ENCODE measurements at regions not wholly inside any gene's neighbourhood (a gene's known extent, or its start where the extent isn't known, plus 50 kb on each side); places are given as distances from the start of the nearest gene placed in this dataset.
"Not testable (repeated sequence)": the region's sequence is repeated elsewhere in the genome, so short reads cannot be mapped to it uniquely, and the experiment has no call there.

- H4K20me1 ChIP-seq (ENCODE audit: insufficient read depth, low read length); H3K27me3 ChIP-seq (ENCODE audit: insufficient read depth, low read length, poor library complexity); H3K4me1 ChIP-seq (ENCODE audit: insufficient read depth, low read length); H3K79me2 ChIP-seq (ENCODE audit: insufficient read depth, low read length); DNase-seq; H3K9ac ChIP-seq (ENCODE audit: low read depth, low read length); H3K27ac ChIP-seq (ENCODE audit: low read length); H3K4me2 ChIP-seq (ENCODE audit: insufficient read depth, low read length); H3K36me3 ChIP-seq (ENCODE audit: insufficient read depth, low read length); H3K9me3 ChIP-seq (ENCODE audit: insufficient read depth, low read length, severe bottlenecking); H3K4me3 ChIP-seq (ENCODE audit: low read depth in 1 of 2, low read length in 2 of 2); H2AFZ ChIP-seq (ENCODE audit: low read depth, low read length): not testable (repeated sequence)
- ATAC-seq (ENCODE audit: insufficient read depth, low read depth), result peak; percentile 36; the same call in 1 of the 3 replicates
Measured at GRCh38 chr1:143905214-143906179, 66.3 kb downstream of the FAM72C start.

DNA sequence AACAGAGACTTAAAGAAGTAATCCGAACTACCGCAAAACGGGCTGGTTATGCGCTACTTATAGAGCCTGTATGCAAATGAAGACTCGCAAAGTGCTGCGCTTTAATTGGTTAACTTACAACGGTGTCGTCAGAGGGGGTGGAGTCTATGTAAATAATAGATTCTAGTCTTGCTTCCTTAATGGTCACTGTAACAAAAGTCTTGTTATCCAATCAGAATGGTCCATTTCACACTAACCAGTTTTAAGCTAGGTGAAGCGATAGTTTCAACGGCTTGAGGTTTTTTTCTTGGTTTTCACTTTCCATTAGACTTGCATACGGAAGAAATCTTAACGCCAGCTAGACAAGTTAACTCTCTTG is 67.2 kb downstream of the FAM72C start:
- H3K27ac ChIP-seq (ENCODE audit: low read length), result not testable (repeated sequence)

DNA sequence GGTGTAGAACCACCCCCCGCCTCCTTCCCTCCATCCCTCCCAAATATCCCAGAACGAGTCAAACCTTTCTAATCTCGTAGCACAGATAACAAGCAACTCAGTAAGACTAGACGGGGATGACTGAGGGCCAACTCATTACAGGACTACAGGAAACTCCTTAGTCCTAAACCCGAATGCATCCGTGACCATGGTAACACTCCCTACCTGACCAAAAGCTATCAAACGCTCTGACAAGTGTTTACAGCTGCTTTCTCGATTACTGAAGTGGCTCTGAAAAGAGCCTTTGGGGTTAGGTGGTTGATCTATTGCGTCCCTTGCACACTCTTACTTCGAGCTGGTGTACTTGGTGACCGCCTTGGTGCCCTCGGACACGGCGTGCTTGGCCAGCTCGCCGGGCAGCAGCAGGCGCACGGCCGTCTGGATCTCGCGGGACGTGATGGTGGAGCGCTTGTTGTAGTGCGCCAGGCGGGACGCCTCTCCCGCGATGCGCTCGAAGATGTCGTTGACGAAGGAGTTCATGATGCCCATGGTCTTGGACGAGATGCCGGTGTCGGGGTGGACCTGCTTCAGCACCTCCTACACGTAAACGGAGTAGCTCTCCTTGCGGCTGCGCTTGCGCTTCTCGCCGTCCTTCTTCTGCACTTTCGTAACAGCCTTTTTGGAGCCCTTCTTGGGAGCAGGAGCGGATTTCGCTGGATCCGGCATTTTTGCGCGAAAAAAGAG is 67.7 kb downstream of the FAM72C start:
- H3K36me3 ChIP-seq (ENCODE audit: insufficient read depth, low read length); H3K9me3 ChIP-seq (ENCODE audit: insufficient read depth, low read length, severe bottlenecking); H3K79me2 ChIP-seq (ENCODE audit: insufficient read depth, low read length); H3K9ac ChIP-seq (ENCODE audit: low read depth, low read length); H2AFZ ChIP-seq (ENCODE audit: low read depth, low read length); H3K27ac ChIP-seq (ENCODE audit: low read length); H3K4me2 ChIP-seq (ENCODE audit: insufficient read depth, low read length); H3K4me1 ChIP-seq (ENCODE audit: insufficient read depth, low read length); H4K20me1 ChIP-seq (ENCODE audit: insufficient read depth, low read length); H3K27me3 ChIP-seq (ENCODE audit: insufficient read depth, low read length, poor library complexity); H3K4me3 ChIP-seq (ENCODE audit: low read depth in 1 of 2, low read length in 2 of 2); DNase-seq: not testable (repeated sequence)
- ATAC-seq (ENCODE audit: insufficient read depth, low read depth), result peak; percentile 68

More for the DNA sequence above, 67.2 kb downstream of the FAM72C start:
- not testable (repeated sequence) for H4K20me1 ChIP-seq (ENCODE audit: insufficient read depth, low read length); H3K9ac ChIP-seq (ENCODE audit: low read depth, low read length); H3K4me1 ChIP-seq (ENCODE audit: insufficient read depth, low read length); H3K79me2 ChIP-seq (ENCODE audit: insufficient read depth, low read length); H3K9me3 ChIP-seq (ENCODE audit: insufficient read depth, low read length, severe bottlenecking); H3K36me3 ChIP-seq (ENCODE audit: insufficient read depth, low read length); H3K4me2 ChIP-seq (ENCODE audit: insufficient read depth, low read length); DNase-seq; H3K4me3 ChIP-seq (ENCODE audit: low read depth in 1 of 2, low read length in 2 of 2); H3K27me3 ChIP-seq (ENCODE audit: insufficient read depth, low read length, poor library complexity); H2AFZ ChIP-seq (ENCODE audit: low read depth, low read length)
- peak; percentile 62 for ATAC-seq (ENCODE audit: insufficient read depth, low read depth)

- not testable (repeated sequence) for H3K27me3 ChIP-seq (ENCODE audit: insufficient read depth, low read length, poor library complexity); ATAC-seq (ENCODE audit: insufficient read depth, low read depth); H2AFZ ChIP-seq (ENCODE audit: low read depth, low read length); H3K27ac ChIP-seq (ENCODE audit: low read length); H3K79me2 ChIP-seq (ENCODE audit: insufficient read depth, low read length); H4K20me1 ChIP-seq (ENCODE audit: insufficient read depth, low read length); H3K36me3 ChIP-seq (ENCODE audit: insufficient read depth, low read length); H3K9me3 ChIP-seq (ENCODE audit: insufficient read depth, low read length, severe bottlenecking); H3K9ac ChIP-seq (ENCODE audit: low read depth, low read length); H3K4me1 ChIP-seq (ENCODE audit: insufficient read depth, low read length); H3K4me2 ChIP-seq (ENCODE audit: insufficient read depth, low read length); DNase-seq; H3K4me3 ChIP-seq (ENCODE audit: low read depth in 1 of 2, low read length in 2 of 2)
Measured at GRCh38 chr1:143896377-143896776, 75.4 kb downstream of the FAM72C start.

DNA sequence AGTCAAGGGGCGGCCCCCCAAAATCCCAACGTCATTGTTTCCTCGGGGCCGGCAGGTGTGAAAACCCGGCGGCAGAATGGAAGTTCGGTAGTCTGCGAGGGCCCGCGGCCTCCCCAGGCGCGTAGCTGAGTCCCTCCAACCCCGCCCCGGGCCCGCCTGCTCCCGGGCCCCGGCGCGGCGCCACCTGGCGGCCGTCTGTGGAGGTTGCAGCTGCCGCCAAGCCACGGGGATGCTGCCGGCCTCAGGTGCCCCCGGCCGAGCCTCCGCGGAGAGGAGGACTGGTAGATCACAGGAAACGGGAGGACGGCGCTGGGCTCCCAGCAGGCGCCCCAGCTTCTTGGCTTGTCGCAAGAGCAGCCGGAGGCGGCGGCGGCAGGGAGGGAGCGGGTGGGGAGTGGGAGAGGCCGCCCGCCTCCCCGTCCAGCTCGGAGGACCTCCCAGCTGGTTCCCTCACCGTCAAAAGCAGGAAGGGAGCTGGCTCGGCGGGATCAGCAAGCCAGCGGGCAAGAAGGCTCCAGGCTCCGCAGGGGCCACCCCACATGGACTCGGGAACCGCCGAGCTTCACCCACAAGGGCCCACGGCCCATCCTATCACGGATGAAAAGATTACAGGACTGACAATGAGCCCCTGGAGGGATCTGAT is 86.7 kb downstream of the FAM72C start:
- H2AFZ ChIP-seq (ENCODE audit: low read depth, low read length); H3K36me3 ChIP-seq (ENCODE audit: insufficient read depth, low read length); H3K79me2 ChIP-seq (ENCODE audit: insufficient read depth, low read length); H3K4me1 ChIP-seq (ENCODE audit: insufficient read depth, low read length); H3K27me3 ChIP-seq (ENCODE audit: insufficient read depth, low read length, poor library complexity); H3K9me3 ChIP-seq (ENCODE audit: insufficient read depth, low read length, severe bottlenecking); H3K9ac ChIP-seq (ENCODE audit: low read depth, low read length); H3K27ac ChIP-seq (ENCODE audit: low read length); H4K20me1 ChIP-seq (ENCODE audit: insufficient read depth, low read length); H3K4me3 ChIP-seq (ENCODE audit: low read depth in 1 of 2, low read length in 2 of 2); H3K4me2 ChIP-seq (ENCODE audit: insufficient read depth, low read length): not testable (repeated sequence)
- peak; percentile 54 for DNase-seq
- peak; percentile 88 for ATAC-seq (ENCODE audit: insufficient read depth, low read depth)
- TF ChIP-seq, protein P1, sequence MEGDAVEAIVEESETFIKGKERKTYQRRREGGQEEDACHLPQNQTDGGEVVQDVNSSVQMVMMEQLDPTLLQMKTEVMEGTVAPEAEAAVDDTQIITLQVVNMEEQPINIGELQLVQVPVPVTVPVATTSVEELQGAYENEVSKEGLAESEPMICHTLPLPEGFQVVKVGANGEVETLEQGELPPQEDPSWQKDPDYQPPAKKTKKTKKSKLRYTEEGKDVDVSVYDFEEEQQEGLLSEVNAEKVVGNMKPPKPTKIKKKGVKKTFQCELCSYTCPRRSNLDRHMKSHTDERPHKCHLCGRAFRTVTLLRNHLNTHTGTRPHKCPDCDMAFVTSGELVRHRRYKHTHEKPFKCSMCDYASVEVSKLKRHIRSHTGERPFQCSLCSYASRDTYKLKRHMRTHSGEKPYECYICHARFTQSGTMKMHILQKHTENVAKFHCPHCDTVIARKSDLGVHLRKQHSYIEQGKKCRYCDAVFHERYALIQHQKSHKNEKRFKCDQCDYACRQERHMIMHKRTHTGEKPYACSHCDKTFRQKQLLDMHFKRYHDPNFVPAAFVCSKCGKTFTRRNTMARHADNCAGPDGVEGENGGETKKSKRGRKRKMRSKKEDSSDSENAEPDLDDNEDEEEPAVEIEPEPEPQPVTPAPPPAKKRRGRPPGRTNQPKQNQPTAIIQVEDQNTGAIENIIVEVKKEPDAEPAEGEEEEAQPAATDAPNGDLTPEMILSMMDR (IDR thresholded peaks at IDR 0.05; ENCODE audit: borderline replicate concordance, extremely low read depth, low read length, poor library complexity, severe bottlenecking), result peak; percentile 40

GRCh38 chr1:143884532-143884931 is 87.3 kb downstream of the FAM72C start:
- not testable (repeated sequence) for H3K27ac ChIP-seq (ENCODE audit: low read length); H2AFZ ChIP-seq (ENCODE audit: low read depth, low read length); H3K4me3 ChIP-seq (ENCODE audit: low read depth in 1 of 2, low read length in 2 of 2); H3K36me3 ChIP-seq (ENCODE audit: insufficient read depth, low read length); H3K79me2 ChIP-seq (ENCODE audit: insufficient read depth, low read length); H3K27me3 ChIP-seq (ENCODE audit: insufficient read depth, low read length, poor library complexity); H4K20me1 ChIP-seq (ENCODE audit: insufficient read depth, low read length); H3K4me1 ChIP-seq (ENCODE audit: insufficient read depth, low read length); H3K4me2 ChIP-seq (ENCODE audit: insufficient read depth, low read length); H3K9me3 ChIP-seq (ENCODE audit: insufficient read depth, low read length, severe bottlenecking); H3K9ac ChIP-seq (ENCODE audit: low read depth, low read length)
- ATAC-seq (ENCODE audit: insufficient read depth, low read depth), result peak; percentile 81
- DNase-seq, result peak; percentile 43

GRCh38 chr1:143879757-143880536 is 91.8 kb downstream of the FAM72C start:
- DNase-seq; H3K4me3 ChIP-seq (ENCODE audit: low read depth in 1 of 2, low read length in 2 of 2); H3K9ac ChIP-seq (ENCODE audit: low read depth, low read length); H3K4me2 ChIP-seq (ENCODE audit: insufficient read depth, low read length); H3K27ac ChIP-seq (ENCODE audit: low read length); H2AFZ ChIP-seq (ENCODE audit: low read depth, low read length); H3K36me3 ChIP-seq (ENCODE audit: insufficient read depth, low read length); H3K9me3 ChIP-seq (ENCODE audit: insufficient read depth, low read length, severe bottlenecking); H3K79me2 ChIP-seq (ENCODE audit: insufficient read depth, low read length); ATAC-seq (ENCODE audit: insufficient read depth, low read depth); H3K27me3 ChIP-seq (ENCODE audit: insufficient read depth, low read length, poor library complexity); H3K4me1 ChIP-seq (ENCODE audit: insufficient read depth, low read length); H4K20me1 ChIP-seq (ENCODE audit: insufficient read depth, low read length): not testable (repeated sequence)
